HG03378 (cell line): ENCODE measurements at regions not wholly inside any gene's neighbourhood (a gene's known extent, or its start where the extent isn't known, plus 50 kb on each side); places are given as distances from the start of the nearest gene placed in this dataset.
"Not testable (repeated sequence)": the region's sequence is repeated elsewhere in the genome, so short reads cannot be mapped to it uniquely, and the experiment has no call there.

Source experiments
- ATAC-seq: cut with Tn5 transposase; IDR thresholded peaks from one replicate; pipeline ENCODE4 v1.9.1; 2021; ENCODE audit warnings: mild to moderate bottlenecking, moderate library complexity; ENCODE audit not compliant: unreplicated experiment

DNA sequence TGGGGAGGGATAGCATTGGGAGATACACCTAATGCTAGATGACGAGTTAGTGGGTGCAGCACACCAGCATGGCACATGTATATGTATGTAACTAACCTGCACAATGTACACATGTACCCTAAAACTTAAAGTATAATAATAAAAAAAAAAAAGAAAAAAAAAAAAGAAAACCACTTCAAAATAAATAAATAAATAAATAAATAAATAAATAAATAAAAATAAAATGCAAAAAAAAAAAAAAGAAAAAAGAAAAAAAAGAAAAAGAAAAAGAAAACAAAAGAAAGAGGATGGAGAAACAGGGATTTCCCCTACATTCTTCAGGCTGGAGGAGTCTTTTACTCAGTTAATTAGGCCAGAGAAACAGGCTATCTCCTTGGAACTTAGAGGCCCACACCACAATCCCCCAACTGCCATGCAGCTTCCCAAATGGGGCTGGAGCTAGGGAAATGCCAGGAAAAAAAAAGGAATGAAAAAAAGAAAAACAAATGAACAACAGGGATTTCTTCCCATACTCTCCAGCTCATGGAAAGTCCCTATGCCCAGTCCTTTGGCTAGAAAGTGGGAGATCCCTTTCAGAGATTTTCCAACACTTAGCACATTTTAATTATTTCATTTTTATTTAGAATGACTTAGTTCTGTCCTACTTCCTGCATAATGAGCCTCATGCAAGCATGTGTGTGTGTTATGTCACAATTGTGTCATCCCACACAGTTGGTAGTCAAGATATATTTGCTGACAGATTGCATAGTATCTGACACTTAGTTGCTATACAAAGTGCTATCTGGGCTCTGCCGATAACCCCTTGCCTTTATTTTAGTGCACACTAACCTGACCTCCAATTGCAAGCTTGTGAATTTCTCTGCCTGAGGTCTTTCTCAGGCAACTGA lies 486.4 kb downstream of the PLPP3 start:
- ATAC-seq: no peak

DNA sequence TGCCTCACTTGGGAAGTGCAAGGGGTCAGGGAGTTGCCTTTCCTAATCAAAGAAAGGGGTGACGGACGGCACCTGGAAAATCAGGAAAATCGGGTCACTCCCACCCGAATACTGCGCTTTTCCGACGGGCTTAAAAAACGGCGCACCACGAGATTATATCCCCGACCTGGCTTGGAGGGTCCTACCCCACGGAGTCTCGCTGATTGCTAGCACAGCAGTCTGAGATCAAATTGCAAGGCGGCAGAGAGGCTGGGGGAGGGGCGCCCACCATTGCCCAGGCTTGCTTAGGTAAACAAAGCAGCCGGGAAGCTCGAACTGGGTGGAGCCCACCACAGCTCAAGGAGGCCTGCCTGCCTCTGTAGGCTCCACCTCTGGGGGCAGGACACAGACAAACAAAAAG lies 489.5 kb downstream of the PLPP3 start:
- ATAC-seq: not testable (repeated sequence)

DNA sequence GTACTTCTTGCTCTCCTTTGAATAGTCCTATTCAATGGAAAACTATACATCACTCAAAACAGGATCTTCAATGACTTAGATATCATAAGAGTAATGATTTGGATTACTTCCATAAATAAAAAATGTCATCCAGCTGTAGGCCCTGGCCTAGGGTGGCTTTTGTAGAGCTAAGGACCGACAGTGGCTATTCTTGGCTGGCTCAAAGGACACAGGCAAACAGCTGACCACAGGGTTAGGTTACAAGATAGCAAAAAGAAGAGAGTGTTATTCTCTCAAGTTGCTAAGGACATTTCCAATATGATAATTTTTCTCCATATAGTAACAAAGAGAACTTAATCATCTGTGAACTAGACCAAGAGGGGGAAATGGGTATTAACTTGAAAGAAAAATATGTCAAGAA lies 495.1 kb downstream of the PLPP3 start:
- ATAC-seq: no peak

DNA sequence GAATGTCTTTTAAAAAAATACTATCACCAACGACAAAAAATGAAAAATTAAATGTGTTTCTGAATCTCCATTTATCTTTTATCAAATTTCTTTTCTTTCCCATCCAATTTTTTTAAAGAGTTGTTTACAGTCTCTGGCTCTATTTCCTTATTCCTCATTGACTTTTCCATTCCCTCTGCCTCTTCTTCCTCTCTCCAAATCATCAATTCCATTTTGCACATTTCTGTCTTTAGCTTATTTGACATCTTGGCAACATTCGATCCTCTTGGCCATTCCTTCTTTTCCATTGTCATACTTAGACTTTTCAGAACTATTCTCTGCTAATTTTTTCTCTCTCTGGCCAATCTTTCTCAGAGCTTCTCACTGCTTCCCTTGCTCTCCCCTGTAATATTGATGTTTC lies 497.6 kb downstream of the PLPP3 start:
- no peak for ATAC-seq

DNA sequence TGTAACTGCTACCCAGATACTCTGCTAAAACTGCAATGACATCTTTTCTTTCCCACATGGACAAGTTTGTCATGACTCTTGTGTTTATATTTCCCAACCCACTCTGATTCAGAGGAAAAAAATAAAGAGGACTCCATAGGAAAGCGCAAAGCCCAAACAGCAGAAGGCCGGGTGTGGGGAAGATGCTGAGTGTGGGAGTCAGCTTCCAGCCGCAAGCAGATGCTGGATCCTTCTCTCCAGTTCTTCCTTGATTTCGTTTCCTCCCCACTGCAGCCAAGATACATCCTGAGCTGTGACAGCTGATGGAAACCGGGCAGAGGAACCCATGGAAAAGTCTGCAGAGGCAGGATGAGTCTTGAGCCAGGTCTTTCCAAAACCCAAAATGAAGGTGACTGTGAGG lies 498.2 kb downstream of the PLPP3 start:
- ATAC-seq: no peak

DNA sequence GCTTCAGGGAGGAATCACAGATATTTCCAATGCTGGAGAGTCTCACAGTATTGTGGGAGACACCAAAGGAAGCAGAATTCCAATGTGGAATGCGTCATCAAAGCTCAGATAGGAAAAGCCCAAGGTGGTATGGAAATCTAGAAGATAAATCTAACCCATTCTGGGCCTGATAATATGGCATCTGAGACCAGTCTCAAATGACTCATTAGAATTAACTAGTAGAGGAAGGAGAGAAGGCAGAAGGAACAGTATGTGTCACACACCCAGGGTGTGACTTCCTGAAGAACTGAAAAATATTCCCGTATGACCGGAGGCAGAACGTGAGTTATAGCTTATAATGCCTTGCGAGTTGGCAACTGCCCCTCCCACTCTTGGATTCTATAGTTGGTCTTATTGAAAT lies 499.2 kb downstream of the PLPP3 start:
- no peak for ATAC-seq

DNA sequence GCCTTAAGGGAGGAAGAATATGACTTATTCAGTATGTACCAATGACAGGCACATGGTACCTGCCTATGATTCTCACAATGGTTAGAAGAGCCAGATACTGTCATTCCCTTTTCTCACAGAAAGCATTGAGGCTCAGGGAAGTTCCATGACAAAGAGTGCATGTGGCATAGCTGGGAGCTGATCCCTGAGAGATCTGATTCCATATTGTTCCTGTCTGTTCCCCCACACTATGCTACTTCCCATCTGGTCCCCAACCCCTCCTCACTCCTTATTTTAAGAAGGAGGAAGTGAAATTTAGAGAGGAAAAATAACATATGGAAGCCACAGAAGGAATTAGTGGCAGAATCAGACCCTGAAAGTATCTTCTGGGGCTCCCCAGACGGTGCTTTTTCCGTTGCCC lies 500.0 kb downstream of the PLPP3 start:
- ATAC-seq: no peak

DNA sequence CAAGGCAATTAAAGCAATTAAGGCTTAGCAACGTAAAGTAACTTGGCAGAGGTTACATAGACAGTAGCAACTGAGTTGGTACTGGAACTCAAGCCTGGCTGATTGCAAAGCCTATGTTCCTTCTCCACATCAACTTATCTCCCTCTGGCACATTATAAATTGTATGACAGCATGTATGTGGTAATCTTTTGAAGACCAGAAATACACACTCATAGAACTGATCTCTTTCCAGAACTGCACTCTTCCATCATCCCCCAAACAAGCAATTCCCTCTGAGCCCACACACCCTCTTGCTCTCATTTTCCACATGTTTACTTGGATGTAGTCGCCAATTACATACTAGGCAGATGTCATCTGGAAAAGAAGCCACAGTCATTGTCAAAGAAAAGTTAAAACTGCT lies 502.2 kb downstream of the PLPP3 start:
- no peak for ATAC-seq

DNA sequence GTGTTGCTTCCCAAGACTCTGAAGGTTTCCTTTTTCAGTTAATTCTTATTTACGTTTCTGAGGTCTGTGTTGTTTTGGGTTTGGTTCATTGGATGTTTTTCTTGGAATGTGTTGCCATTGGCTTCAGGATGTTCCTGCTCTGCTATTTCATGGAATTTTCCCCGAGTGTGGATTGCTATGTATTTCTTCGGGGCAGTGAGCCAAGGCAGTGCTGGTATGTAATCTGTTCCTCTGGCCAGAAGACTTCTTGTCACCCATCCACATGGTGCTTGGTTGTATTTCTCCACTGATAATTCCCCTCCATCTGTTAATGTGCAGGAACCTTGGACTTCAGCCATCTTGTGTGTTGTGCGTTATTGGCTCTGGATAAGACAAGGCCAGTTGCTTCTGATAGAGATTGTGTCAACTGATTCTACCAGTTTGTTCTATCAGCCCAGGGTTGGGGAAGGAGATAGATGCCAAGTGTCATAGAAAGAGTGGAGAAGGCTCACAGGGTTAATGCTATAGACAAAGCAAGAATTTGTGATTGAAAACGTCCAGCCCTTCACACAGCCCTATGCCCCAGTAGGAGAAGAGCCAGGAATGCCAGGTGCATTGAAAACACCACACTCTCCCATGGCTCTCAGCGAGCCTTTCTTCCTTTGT lies 505.2 kb downstream of the PLPP3 start:
- ATAC-seq: no peak

DNA sequence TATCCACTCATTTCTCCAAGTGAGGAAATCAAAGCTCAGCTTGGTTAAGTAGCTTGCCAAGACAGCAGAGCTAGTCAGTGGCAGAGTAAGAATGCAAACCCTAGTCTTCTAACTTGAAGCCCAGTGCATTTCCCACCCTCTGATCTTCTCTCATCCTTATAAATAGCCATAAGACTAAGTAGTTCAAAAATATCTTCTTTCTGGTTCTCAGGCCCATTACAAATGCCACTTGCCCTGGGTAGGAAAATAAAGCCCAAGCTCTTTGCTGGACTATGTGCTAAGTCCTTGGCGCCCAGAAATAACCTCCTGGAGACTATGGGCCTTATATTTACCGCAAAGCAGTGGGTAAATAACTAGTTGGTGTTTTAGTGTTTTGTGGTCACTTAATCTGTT lies 505.8 kb downstream of the PLPP3 start:
- no peak for ATAC-seq

DNA sequence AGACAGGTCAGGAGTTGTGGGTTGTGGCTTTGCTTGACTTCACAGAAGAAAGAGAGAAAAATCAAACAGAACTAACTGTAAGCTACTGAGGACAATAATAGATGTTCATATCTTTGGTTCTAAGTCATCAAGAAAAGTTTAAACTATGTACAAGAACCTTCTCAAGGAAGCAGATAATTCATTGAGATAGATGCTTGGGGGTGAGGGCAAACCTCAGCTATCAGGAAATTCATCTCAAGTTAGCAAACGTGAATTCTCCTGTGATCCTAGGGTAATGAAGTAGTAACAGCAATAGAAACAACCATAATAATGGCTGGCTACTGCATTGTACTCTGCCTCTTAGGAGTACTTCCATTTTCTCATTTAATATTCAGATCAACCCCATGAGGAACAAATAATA lies 506.2 kb downstream of the PLPP3 start:
- no peak for ATAC-seq

DNA sequence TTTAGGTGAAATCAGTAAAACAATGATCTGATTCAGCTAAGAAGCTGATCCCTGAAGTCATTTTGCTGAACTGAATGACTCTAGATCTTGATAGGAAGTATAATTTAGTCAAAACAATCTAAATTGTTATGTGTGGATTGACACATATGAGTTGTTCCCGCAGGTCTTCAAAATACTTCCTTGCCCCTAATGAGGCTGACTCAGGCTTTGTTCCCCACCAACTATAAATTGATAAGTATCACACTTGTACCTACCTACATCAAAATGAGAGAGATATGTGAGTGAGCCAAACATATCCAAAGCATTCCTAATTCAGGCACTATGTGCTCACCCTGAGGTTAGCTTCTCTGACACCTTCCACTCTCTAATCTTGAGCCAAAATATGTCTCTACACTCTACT lies 507.1 kb downstream of the PLPP3 start:
- no peak for ATAC-seq

DNA sequence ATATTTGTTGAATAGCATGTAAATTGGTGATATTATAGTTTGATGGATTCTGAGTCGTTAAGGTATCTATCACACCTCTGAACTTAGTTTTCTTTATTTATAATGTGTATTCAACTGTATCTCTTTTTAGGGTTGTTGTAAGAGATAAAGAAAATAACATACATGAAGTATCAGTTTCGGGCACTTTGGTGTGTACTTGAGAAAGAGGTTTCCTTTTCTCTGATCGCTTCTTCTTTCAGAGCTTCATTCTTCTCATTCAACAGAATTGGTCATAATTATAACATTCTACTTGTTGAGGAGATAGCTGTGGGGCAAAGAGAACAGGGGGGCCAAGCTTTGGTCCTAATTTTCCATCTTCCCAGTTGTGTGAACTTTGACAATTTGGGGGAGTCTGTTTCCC lies 508.0 kb downstream of the PLPP3 start:
- no peak for ATAC-seq

DNA sequence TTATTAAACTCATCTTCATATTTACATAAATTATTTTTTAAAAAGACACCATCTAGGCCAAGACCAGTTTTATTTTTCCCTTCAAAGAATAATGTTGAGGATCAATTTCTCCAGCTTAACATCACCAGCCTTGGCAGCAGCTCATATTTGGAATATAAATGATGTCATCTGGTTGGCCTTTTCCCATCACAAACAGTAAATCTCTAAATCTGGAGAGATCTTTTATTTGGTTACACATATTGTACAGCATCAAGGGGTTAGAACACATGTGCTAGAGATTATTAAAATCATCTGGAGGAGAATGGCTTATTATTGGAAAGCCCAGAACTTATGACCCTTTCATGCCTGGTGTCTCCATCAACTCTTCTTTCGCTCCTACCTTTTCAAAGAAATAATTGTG lies 508.8 kb downstream of the PLPP3 start:
- no peak for ATAC-seq

DNA sequence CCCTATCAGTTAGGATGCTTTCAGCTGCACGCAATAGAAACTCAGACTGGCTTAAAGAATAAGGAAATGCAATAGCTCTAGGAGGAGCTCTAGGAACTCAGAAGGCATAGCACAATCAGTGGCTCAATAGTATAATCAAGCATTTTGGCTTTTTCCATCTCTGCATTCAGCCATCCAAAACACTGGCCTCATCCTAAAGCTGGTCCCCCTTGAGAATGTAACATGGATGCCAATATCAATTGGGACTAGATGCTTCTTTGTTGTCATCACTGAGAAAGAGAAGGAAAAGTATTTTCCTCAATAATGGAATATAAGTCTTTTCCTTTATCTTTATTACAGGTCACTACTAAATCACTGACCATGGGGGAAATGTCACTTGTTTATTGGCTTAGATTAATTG lies 509.5 kb downstream of the PLPP3 start:
- ATAC-seq: no peak

DNA sequence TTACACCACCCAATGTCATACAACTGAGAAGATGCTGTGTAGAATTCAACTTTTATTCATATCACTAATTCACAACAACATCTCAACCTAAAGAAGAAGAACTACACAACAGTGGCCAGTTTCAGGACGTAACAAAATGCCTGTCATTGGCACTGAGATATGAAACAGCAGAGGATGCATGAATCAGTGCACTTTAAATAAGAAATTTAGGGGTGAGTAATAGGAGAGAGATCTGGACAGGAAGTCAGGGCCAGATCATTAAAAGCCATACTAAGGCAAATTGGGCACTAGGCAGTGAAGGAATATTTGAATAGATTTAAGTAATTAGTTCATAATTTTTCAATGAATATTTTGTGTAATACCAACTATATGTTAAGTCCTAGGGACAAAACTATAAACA lies 510.5 kb downstream of the PLPP3 start:
- ATAC-seq: no peak

DNA sequence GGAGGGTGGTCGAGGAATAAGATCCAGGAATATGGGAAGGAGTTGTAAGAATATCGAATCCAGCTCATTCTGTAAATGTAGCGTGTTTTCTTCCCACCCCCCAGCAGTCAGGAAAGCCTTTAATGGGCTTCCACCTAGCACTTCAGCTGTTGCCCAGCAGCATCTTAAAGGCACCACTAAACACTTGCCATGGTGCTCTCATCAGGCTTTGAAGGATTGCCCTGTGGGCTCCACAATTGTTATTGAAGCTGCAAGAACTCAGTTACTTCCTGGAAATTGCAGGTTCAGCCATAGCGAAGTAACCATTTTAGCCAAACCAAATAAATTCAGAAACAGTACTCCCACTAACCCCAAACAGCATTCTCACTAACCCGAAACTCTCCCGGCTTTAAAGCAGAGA lies 511.2 kb downstream of the PLPP3 start:
- no peak for ATAC-seq

DNA sequence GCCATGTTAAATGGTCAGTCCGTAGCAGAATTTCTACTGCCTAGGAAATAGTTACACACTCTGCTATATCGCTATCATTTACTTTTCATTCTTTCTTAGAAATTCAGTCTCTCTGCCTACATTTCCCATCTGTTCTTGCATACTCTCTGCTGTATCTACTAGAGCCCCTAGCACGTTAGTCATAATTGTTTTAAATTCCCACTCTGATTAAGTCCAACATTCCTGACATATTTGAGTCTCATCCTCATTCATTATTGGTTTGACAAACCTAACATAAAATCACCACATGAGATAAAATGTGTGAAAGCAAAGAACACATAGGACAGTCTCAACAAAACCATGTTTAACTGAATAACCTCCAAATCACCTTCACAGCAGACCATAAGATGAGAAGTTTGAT lies 513.6 kb downstream of the PLPP3 start:
- ATAC-seq: no peak

DNA sequence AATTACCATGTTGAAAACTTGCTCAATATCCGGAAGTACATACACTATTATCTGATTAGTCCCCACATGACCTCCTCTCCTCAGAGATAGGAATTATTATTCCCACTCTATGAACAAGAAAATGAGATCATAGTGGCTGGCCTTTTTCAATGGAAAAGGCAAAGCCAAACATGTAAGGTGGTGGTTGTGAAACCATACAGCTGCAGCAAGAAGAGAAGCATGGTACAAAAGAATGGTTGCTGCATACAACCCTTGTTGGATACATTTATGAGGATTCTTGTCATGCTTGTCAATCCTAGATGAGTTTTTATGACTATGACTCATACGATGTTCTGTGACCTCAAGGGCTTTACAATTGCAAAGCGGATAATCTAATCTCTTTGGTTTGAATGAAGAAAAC lies 514.7 kb downstream of the PLPP3 start:
- ATAC-seq: no peak

DNA sequence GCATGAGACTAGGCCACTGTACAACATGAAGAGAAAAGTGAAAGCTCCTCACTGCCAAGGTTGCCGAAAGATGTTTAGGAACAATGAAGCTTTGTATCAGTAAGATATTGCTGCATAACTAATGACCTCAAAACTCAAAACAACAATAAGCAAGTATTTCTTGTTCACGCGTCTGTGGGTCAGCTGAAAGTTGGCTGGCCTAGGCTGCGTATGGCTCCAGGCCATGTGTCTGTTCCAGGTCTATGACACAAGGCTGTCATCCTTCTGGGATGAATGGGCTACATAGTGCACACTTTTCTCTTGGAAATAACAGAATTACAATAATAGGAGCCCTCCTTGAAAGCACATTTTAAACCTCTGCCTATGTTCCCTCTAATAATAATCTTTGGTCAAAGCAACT lies 515.9 kb downstream of the PLPP3 start:
- no peak for ATAC-seq

DNA sequence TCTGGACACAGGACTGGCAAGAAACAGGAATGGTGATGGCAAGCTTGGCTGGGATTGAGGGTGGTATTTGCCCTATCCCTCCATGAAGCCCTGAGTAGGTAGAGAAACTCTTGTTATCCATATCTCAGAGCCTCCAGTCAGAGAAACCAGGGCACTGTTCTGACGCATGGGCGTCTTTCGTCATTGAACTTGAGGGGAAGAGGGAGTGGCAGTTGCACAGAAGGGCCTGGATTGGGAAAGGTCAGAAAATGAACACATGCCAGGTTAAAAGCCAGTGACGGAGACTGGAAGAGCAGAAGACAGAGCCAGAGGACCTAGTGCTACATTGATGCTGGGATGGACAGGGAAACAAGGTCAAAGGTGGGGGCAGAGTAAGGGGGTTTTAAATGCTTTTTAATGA lies 516.7 kb downstream of the PLPP3 start:
- ATAC-seq: no peak

DNA sequence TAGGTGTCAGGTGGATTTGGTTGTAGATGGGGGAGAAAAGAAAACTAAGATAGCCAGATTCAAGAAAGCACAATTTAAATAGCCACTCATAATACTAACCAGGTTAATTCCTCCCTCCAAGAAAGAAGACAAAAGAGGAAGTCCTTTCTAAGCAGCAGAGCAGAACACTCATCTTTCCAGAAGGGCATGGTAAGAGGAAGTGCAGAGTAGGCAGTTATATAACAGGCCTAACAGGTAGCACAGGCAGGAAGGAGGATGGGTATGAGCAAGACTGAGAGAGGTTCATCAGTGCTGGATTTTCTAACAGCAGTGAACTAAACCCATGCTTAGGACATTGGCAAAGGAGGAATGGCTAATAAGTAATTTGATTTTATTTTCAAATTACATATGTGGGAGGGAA lies 517.5 kb downstream of the PLPP3 start:
- ATAC-seq: peak; percentile 60

DNA sequence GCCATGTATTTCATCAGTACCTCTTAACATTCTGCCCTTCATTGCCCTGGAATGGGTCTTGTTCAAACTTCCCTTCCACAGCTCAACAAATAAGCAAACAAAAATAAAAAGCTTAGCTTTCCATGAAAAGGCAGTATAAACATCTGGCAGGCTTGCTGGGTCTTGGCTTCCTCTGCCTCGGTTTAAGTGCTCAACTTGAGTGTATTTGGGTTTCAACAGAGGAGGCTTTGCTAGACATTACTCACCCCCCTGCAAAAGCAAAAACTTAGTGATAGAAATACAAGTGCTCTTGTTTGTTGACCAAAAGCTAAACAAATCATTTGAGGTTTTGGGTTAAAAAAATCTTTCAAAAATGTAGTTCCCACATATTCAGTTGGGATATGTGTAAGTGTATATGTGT lies 518.5 kb downstream of the PLPP3 start:
- ATAC-seq: no peak
